ENCODE measurements at regions not wholly inside any gene's neighbourhood (a gene's known extent, or its start where the extent isn't known, plus 50 kb on each side); places are given as distances from the start of the nearest gene placed in this dataset.

DNA sequence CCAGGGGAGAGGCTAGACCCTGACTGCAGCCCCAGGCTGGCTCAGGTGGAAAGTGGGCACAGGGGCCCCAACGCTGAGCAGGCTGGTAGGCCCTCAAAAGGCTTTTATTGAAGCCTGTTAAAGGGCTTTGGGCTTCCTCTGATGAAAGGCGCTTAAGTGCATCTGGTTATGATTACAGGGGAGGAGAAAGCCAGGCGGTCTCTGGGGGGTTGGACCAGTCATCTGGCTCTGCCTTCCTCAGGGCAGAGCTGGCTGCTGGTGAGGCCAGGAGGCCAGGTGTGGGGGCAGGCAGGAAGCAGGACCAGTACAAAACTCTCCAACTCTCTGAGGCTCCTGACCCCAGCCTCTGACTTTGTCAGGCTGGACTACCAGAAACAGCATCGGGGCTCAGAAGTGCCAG lies 68.8 kb upstream of the BCOR start:
- TF ChIP-seq, protein P1, sequence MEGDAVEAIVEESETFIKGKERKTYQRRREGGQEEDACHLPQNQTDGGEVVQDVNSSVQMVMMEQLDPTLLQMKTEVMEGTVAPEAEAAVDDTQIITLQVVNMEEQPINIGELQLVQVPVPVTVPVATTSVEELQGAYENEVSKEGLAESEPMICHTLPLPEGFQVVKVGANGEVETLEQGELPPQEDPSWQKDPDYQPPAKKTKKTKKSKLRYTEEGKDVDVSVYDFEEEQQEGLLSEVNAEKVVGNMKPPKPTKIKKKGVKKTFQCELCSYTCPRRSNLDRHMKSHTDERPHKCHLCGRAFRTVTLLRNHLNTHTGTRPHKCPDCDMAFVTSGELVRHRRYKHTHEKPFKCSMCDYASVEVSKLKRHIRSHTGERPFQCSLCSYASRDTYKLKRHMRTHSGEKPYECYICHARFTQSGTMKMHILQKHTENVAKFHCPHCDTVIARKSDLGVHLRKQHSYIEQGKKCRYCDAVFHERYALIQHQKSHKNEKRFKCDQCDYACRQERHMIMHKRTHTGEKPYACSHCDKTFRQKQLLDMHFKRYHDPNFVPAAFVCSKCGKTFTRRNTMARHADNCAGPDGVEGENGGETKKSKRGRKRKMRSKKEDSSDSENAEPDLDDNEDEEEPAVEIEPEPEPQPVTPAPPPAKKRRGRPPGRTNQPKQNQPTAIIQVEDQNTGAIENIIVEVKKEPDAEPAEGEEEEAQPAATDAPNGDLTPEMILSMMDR (IDR thresholded peaks at IDR 0.05) = no peak
- no peak for TF ChIP-seq POLR2A (IDR thresholded peaks at IDR 0.05)
- Histone ChIP-seq H3K27ac (no peak overlapping the region), H3K4me3 (no peak overlapping the region), H3K9me3 (no peaks in the 10 kb centered on the region), H3K36me3 (ENCODE audit: low read depth, missing control alignments) (no peaks in the 10 kb centered on the region), H3K27me3 (no peaks in the 10 kb centered on the region), H3K4me1 (no peaks in the 10 kb centered on the region)
- intact Hi-C loops (cut with DNase I; ENCODE audit: low total_unique reads) = no loop called here
- WGBS, 2 donors = 30 to 58% methylated on average over 2 to 4 of the region's 4 CpGs
- no peak for DNase-seq

DNA sequence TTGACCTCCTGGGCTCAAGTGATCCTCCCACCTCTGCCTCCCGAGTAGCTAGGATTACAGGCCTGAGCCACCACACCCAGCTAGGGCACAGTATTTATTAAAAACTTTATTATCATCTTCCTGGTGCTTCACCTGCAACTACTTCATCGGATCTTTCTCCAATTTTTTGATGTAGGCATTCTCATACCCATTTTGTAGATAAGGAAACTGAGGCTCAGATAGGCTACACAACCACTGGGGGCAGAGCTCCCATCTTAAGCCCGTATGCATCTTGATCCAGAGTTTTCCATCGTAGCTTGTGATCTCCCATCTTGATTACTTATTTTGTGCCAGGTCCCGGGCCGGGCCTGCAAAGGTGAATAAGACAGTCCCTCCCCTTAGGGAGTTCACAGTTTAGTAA lies 68.1 kb upstream of the BCOR start:
- Histone ChIP-seq H3K9me3 (no peaks in the 10 kb centered on the region), H3K36me3 (ENCODE audit: low read depth, missing control alignments) (no peaks in the 10 kb centered on the region), H3K4me3 (no peak overlapping the region), H3K27me3 (no peaks in the 10 kb centered on the region), H3K4me1 (no peaks in the 10 kb centered on the region), H3K27ac (no peak overlapping the region)
- TF ChIP-seq, protein P1 (IDR thresholded peaks at IDR 0.05) = no peak
- TF ChIP-seq POLR2A (IDR thresholded peaks at IDR 0.05) = no peak
- whole genome bisulfite sequencing, 2 donors = 87 to 92% methylated on average over 4 to 6 of the region's 6 CpGs
- intact Hi-C loops (cut with DNase I; ENCODE audit: low total_unique reads) = no loop called here
- no peak for DNase-seq

DNA sequence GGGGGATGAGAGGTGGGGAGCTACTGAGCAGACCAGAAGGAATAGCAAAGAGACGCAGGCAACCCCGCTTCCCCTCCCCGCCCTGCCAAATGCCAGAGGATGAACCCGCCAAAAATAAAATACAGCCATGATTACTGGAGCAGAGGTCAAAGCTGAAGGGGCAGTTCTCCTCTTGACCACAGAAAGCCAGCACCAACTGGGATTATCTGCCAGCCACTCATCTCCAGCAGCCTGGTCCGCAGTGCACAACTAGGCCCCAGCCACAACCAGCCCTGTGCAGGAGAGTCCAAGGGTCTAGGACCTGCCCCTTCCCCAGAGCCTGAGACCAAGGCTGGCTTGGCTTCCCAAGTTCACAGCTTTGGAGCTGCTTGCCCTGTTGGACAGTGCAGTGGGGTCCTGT lies 67.4 kb upstream of the BCOR start:
- H3K36me3 ChIP-seq (ENCODE audit: low read depth, missing control alignments) = no peaks in the 10 kb centered on the region
- TF ChIP-seq, protein P1 (IDR thresholded peaks at IDR 0.05) = no peak
- no peak for TF ChIP-seq POLR2A (IDR thresholded peaks at IDR 0.05)
- 100% methylated on average over 3 to 5 of the region's 5 CpGs for WGBS, 2 donors
- H3K9me3 ChIP-seq = no peaks in the 10 kb centered on the region
- DNase-seq = no peak
- intact Hi-C loops (cut with DNase I; ENCODE audit: low total_unique reads) = no loop called here
- H3K27me3 ChIP-seq = no peaks in the 10 kb centered on the region
- H3K27ac ChIP-seq = no peak overlapping the region
- H3K4me1 ChIP-seq = no peaks in the 10 kb centered on the region
- no peak overlapping the region for H3K4me3 ChIP-seq

DNA sequence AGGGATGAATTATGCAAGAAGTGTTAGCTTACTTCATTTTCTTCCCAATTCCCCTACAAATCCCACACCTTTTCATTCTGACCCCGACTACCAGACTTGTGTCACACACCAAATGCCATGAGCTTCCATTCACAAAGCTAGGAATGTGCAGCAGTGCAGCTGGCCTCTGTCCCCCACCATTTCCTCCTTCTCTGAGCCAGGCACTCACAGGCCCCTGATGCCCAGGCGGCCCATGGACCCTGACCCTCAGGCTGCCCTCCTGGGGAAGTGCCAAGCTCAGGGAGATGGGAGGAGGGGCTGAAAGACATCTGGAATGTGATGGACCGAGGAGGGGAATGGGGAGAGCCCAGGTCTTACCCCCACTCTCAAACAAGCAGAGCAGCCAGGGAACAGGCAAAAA lies 67.0 kb upstream of the BCOR start:
- intact Hi-C loops (cut with DNase I; ENCODE audit: low total_unique reads) = no loop called here
- Histone ChIP-seq H3K4me3 (no peak overlapping the region), H3K27me3 (no peaks in the 10 kb centered on the region), H3K4me1 (no peaks in the 10 kb centered on the region), H3K27ac (no peak overlapping the region), H3K36me3 (ENCODE audit: low read depth, missing control alignments) (no peaks in the 10 kb centered on the region), H3K9me3 (no peaks in the 10 kb centered on the region)
- WGBS, 2 donors = 77 to 78% methylated on average over 1 to 3 of the region's 3 CpGs
- DNase-seq = no peak
- TF ChIP-seq POLR2A (IDR thresholded peaks at IDR 0.05) = no peak
- TF ChIP-seq, protein P1 (IDR thresholded peaks at IDR 0.05) = no peak

DNA sequence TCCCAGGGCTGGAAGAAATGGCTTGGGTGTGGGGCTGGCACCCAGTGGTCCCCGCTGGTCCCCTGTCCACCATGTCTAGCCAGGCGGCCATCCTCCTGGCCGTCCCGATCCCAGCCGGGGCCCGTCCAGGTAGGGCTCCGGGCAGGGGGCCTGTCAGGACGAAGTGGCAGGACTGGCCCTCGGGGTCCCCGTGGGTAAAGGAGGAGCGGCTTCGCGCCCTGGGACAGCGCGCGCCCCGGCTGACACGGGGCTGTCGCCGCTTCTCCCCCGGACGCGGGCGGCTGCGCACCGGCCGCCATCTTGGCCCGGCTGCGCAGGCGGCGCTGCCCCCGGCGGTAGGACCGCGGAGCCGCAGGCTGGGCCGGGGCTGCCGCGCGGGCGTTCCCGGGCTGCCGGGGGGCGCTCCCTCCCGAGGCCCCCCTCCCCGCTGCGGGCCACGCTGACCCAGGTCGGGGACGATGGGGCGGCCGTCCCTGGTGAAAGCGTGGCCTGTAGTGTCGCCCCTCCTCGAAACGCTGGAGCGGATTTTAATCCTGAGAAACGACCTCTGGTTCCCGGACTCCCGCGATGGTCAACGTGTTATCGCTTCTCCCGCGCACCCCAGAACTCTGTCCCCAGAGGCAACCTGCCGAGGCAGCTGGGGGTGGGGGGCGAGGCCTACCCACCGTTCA lies 60.4 kb upstream of the BCOR start:
- Histone ChIP-seq H3K4me3 (peak overlapping the region; percentile 30 to 47), H3K27ac (peak overlapping the region in 1 of 2 donors; percentile 41), H3K9me3 (no peaks in the 10 kb centered on the region), H3K36me3 (ENCODE audit: low read depth, missing control alignments) (no peaks in the 10 kb centered on the region), H3K4me1 (no peaks in the 10 kb centered on the region), H3K27me3 (no peaks in the 10 kb centered on the region)
- TF ChIP-seq, protein P1 (IDR thresholded peaks at IDR 0.05) = peak in 2 of 3 experiments; percentile 44 to 55
- TF ChIP-seq POLR2A (IDR thresholded peaks at IDR 0.05) = no peak
- DNase-seq = no peak
- 0% methylated on average over 3 of the region's 68 CpGs; no CpG with 5 or more reads in 1 of the 2 donors for WGBS, 2 donors
- intact Hi-C loops (cut with DNase I; ENCODE audit: low total_unique reads) = no loop called here

Data from testis (tissue), 2 donors.